ENCODE measurements at regions not wholly inside any gene's neighbourhood (a gene's known extent, or its start where the extent isn't known, plus 50 kb on each side); places are given as distances from the start of the nearest gene placed in this dataset.
A peak's percentile ranks its signal among the peaks of the same experiment; 100 is the strongest.

DNA sequence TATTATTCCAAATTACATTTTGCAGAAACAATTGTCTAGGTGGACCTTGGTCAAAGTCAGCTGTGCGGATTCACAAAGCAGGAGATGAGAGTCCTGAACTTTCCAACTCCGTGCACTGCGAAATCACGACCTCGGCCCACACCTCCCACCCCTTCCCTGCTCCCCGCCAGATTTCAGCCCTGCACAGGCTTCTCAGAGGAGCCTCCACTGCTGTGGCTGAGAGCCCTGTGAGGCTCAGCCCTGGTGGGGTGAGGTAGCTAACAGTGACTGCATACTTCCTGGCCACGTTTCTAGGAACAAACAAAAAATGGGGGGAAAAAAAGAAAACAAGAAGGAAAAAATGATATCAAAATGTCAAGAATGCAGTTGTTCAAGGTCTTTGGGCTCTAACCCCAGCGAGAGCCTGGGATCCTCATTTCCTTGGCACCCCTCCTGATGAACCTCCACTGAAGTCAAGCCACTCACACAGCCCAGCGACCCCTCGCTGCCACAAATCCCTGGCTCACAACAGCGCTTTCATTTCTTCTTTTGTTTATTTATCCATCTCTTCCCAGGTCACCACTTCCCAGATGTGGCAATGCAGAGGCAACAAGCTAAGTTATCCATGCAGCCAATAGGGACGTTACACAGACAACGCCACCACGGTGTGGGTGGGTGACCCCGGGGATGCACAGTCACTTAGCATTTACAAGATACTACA, 729.7 kb upstream of the ID2 start:
- Histone ChIP-seq H3K36me3 (ENCODE audit: control insufficient read depth in 1 of 2, insufficient read depth in 2 of 2, low read length in 2 of 2) (no peaks in the 10 kb centered on the region), H3K27me3 (ENCODE audit: insufficient read depth, low read length) (no peaks in the 10 kb centered on the region), H4K8ac (ENCODE audit: low read depth, low read length) (no peak overlapping the region), H2BK5ac (ENCODE audit: low read depth, low read length, poor library complexity) (no peak overlapping the region), H3K4ac (ENCODE audit: low read depth, low read length) (no peak overlapping the region), H4K91ac (ENCODE audit: low read depth, low read length) (no peak overlapping the region), H3K4me1 (ENCODE audit: control insufficient read depth in 1 of 2, insufficient read depth in 2 of 2, low read length in 2 of 2) (no peaks in the 10 kb centered on the region), H3K9ac (ENCODE audit: low read length) (no peak overlapping the region), H2BK120ac (ENCODE audit: insufficient read depth, low read length, poor library complexity) (no peak overlapping the region), H4K12ac (ENCODE audit: low read depth, low read length) (no peak overlapping the region), H3K18ac (ENCODE audit: low read length) (no peak overlapping the region), H3K4me3 (ENCODE audit: low read depth, low read length) (no peak overlapping the region), H2AK5ac (ENCODE audit: low read length) (no peak overlapping the region), H3K4me2 (ENCODE audit: low read length) (no peak overlapping the region), H3K9me3 (ENCODE audit: insufficient read depth, low read depth, low read length) (no peaks in the 10 kb centered on the region), H2AFZ (ENCODE audit: insufficient read depth, low read length, poor library complexity) (no peak overlapping the region), H2BK12ac (ENCODE audit: low read length) (no peak overlapping the region), H3K79me1 (ENCODE audit: low read length) (no peaks in the 10 kb centered on the region), H3K79me2 (ENCODE audit: control insufficient read depth, insufficient read depth, low read length, poor library complexity) (no peaks in the 10 kb centered on the region), H3K14ac (ENCODE audit: low read length) (no peak overlapping the region), H3K27ac (ENCODE audit: low read depth, low read length) (no peak overlapping the region), H3K23ac (ENCODE audit: low read length) (no peak overlapping the region)
- no peak for DNase-seq
- no CpG with 5 or more reads among the region's 15 CpGs for WGBS (ENCODE audit: extremely low coverage, insufficient coverage, insufficient read length)

DNA sequence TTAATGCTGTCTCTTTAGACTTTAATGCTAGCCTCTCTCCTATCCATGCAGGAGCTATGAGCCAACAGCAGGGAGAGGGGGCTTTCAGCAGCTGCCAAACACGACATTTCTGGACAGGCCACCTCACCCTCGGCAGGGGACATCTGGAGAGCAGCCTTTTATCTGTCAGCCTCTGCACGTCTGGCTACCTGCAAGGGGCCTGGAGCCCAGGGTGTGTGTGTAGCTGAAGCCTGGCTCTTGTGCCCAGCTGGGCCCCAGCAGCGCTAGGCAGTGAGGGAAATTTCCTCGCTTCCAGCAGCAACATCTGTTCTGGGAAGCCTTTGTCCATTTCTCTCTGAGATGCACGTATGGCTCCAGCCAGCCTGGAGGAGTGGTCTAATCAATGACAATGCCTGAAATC, 728.7 kb upstream of the ID2 start:
- H3K18ac ChIP-seq (ENCODE audit: low read length), result no peak overlapping the region
- no peaks in the 10 kb centered on the region for H3K79me1 ChIP-seq (ENCODE audit: low read length)
- no peak overlapping the region for H2BK12ac ChIP-seq (ENCODE audit: low read length)
- WGBS (ENCODE audit: extremely low coverage, insufficient coverage, insufficient read length), result no CpG with 5 or more reads among the region's 6 CpGs
- no peak overlapping the region for H2BK5ac ChIP-seq (ENCODE audit: low read depth, low read length, poor library complexity)
- no peaks in the 10 kb centered on the region for H3K9me3 ChIP-seq (ENCODE audit: insufficient read depth, low read depth, low read length)
- H3K36me3 ChIP-seq (ENCODE audit: control insufficient read depth in 1 of 2, insufficient read depth in 2 of 2, low read length in 2 of 2), result no peaks in the 10 kb centered on the region
- H3K4me2 ChIP-seq (ENCODE audit: low read length), result no peak overlapping the region
- H4K12ac ChIP-seq (ENCODE audit: low read depth, low read length), result no peak overlapping the region
- H3K27me3 ChIP-seq (ENCODE audit: insufficient read depth, low read length), result no peaks in the 10 kb centered on the region
- no peak overlapping the region for H4K91ac ChIP-seq (ENCODE audit: low read depth, low read length)
- no peaks in the 10 kb centered on the region for H3K79me2 ChIP-seq (ENCODE audit: control insufficient read depth, insufficient read depth, low read length, poor library complexity)
- H3K4me3 ChIP-seq (ENCODE audit: low read depth, low read length), result no peak overlapping the region
- no peak overlapping the region for H3K14ac ChIP-seq (ENCODE audit: low read length)
- H3K4ac ChIP-seq (ENCODE audit: low read depth, low read length), result no peak overlapping the region
- no peak overlapping the region for H3K23ac ChIP-seq (ENCODE audit: low read length)
- no peak overlapping the region for H2AK5ac ChIP-seq (ENCODE audit: low read length)
- no peak overlapping the region for H2AFZ ChIP-seq (ENCODE audit: insufficient read depth, low read length, poor library complexity)
- no peak for DNase-seq
- no peak overlapping the region for H3K27ac ChIP-seq (ENCODE audit: low read depth, low read length)
- no peaks in the 10 kb centered on the region for H3K4me1 ChIP-seq (ENCODE audit: control insufficient read depth in 1 of 2, insufficient read depth in 2 of 2, low read length in 2 of 2)
- no peak overlapping the region for H4K8ac ChIP-seq (ENCODE audit: low read depth, low read length)
- no peak overlapping the region for H2BK120ac ChIP-seq (ENCODE audit: insufficient read depth, low read length, poor library complexity)
- no peak overlapping the region for H3K9ac ChIP-seq (ENCODE audit: low read length)

DNA sequence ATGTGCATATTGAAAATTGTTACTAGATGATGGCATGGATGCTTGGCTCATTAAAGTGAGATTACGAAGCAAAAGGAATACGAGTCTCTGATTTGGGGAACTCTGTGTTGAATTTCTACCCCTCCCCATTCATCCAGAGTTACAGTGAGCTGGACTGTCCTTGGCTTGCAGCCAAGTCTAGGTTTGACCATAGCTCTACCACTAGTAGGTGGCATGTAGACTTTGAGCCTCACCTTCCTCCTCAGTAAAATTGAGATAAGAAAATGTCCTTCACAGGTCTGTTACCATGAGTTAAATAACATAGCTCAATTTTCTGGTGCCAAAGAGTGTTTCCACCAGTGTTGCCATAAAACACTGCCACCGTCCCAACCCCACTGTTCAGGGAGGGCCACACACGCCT, 727.6 kb upstream of the ID2 start:
- H3K79me1 ChIP-seq (ENCODE audit: low read length), result no peaks in the 10 kb centered on the region
- H4K8ac ChIP-seq (ENCODE audit: low read depth, low read length), result no peak overlapping the region
- no peak overlapping the region for H2AK5ac ChIP-seq (ENCODE audit: low read length)
- no peak overlapping the region for H3K4me3 ChIP-seq (ENCODE audit: low read depth, low read length)
- H3K14ac ChIP-seq (ENCODE audit: low read length), result no peak overlapping the region
- H3K9me3 ChIP-seq (ENCODE audit: insufficient read depth, low read depth, low read length), result no peaks in the 10 kb centered on the region
- H2BK12ac ChIP-seq (ENCODE audit: low read length), result no peak overlapping the region
- no peaks in the 10 kb centered on the region for H3K27me3 ChIP-seq (ENCODE audit: insufficient read depth, low read length)
- no peak overlapping the region for H2BK120ac ChIP-seq (ENCODE audit: insufficient read depth, low read length, poor library complexity)
- H3K4ac ChIP-seq (ENCODE audit: low read depth, low read length), result no peak overlapping the region
- H3K4me1 ChIP-seq (ENCODE audit: control insufficient read depth in 1 of 2, insufficient read depth in 2 of 2, low read length in 2 of 2), result no peaks in the 10 kb centered on the region
- no peak overlapping the region for H4K91ac ChIP-seq (ENCODE audit: low read depth, low read length)
- H4K12ac ChIP-seq (ENCODE audit: low read depth, low read length), result no peak overlapping the region
- no peaks in the 10 kb centered on the region for H3K36me3 ChIP-seq (ENCODE audit: control insufficient read depth in 1 of 2, insufficient read depth in 2 of 2, low read length in 2 of 2)
- H3K18ac ChIP-seq (ENCODE audit: low read length), result no peak overlapping the region
- H3K27ac ChIP-seq (ENCODE audit: low read depth, low read length), result no peak overlapping the region
- WGBS (ENCODE audit: extremely low coverage, insufficient coverage, insufficient read length), result no CpG with 5 or more reads among the region's 4 CpGs
- no peaks in the 10 kb centered on the region for H3K79me2 ChIP-seq (ENCODE audit: control insufficient read depth, insufficient read depth, low read length, poor library complexity)
- DNase-seq, result no peak
- no peak overlapping the region for H3K4me2 ChIP-seq (ENCODE audit: low read length)
- no peak overlapping the region for H3K9ac ChIP-seq (ENCODE audit: low read length)
- no peak overlapping the region for H2BK5ac ChIP-seq (ENCODE audit: low read depth, low read length, poor library complexity)
- no peak overlapping the region for H3K23ac ChIP-seq (ENCODE audit: low read length)
- no peak overlapping the region for H2AFZ ChIP-seq (ENCODE audit: insufficient read depth, low read length, poor library complexity)

DNA sequence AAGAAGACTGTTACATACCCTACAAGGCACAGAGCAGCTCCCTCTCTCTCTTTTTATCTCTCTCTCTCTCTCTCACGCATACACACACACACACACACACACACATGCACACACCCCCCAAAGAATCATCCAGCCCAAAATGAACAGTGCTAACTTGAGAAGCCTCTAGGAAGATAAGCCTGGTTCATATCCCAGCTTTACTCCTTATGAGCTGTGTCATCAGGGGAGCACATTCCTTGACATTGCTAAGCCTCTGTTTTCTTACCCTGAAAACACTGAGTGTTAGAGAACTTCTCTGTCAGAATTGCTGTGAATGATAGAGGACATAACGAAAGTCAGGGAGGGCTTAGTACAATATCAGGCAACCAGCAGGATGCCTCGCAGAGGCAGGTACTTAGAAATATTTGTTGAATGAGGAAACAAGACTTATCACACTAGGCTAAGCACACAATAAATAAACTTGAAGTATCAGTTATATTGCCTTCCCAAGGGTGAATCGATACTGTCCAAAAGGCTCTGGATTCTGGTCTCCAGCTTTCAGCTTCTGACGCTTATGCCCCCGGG, 725.6 kb upstream of the ID2 start:
- Histone ChIP-seq H3K27me3 (ENCODE audit: insufficient read depth, low read length) (no peaks in the 10 kb centered on the region), H3K79me2 (ENCODE audit: control insufficient read depth, insufficient read depth, low read length, poor library complexity) (no peaks in the 10 kb centered on the region), H3K27ac (ENCODE audit: low read depth, low read length) (no peak overlapping the region), H3K23ac (ENCODE audit: low read length) (no peak overlapping the region), H2BK120ac (ENCODE audit: insufficient read depth, low read length, poor library complexity) (no peak overlapping the region), H2AK5ac (ENCODE audit: low read length) (no peak overlapping the region), H3K4ac (ENCODE audit: low read depth, low read length) (no peak overlapping the region), H3K4me3 (ENCODE audit: low read depth, low read length) (no peak overlapping the region), H3K9me3 (ENCODE audit: insufficient read depth, low read depth, low read length) (no peaks in the 10 kb centered on the region), H3K14ac (ENCODE audit: low read length) (no peak overlapping the region), H3K4me2 (ENCODE audit: low read length) (no peak overlapping the region), H4K91ac (ENCODE audit: low read depth, low read length) (no peak overlapping the region), H2BK12ac (ENCODE audit: low read length) (no peak overlapping the region), H2AFZ (ENCODE audit: insufficient read depth, low read length, poor library complexity) (no peak overlapping the region), H3K36me3 (ENCODE audit: control insufficient read depth in 1 of 2, insufficient read depth in 2 of 2, low read length in 2 of 2) (no peaks in the 10 kb centered on the region), H3K18ac (ENCODE audit: low read length) (no peak overlapping the region), H3K79me1 (ENCODE audit: low read length) (no peaks in the 10 kb centered on the region), H3K4me1 (ENCODE audit: control insufficient read depth in 1 of 2, insufficient read depth in 2 of 2, low read length in 2 of 2) (no peaks in the 10 kb centered on the region), H4K12ac (ENCODE audit: low read depth, low read length) (no peak overlapping the region), H2BK5ac (ENCODE audit: low read depth, low read length, poor library complexity) (no peak overlapping the region), H3K9ac (ENCODE audit: low read length) (no peak overlapping the region), H4K8ac (ENCODE audit: low read depth, low read length) (no peak overlapping the region)
- no CpG with 5 or more reads among the region's 6 CpGs for WGBS (ENCODE audit: extremely low coverage, insufficient coverage, insufficient read length)
- peak; percentile 12 to 51 for DNase-seq

Data from trophoblast cell (in vitro differentiated cells and primary cell).